NCI-H2081 treated with DMSO at 0.1 percent for 48 hours (cell line): ENCODE measurements at regions not wholly inside any gene's neighbourhood (a gene's known extent, or its start where the extent isn't known, plus 50 kb on each side); places are given as distances from the start of the nearest gene placed in this dataset.

Experiments
- DNase-seq: peaks from one replicate; lab custom pipeline; 2025; lab: John Stamatoyannopoulos, UW

- no peak for DNase-seq
Observed at GRCh38 chr14:65877624-65878023, 465.1 kb downstream of the FUT8 start.

GRCh38 chr14:65878586-65878985 is 466.1 kb downstream of the FUT8 start:
- DNase-seq = no peak

GRCh38 chr14:65879248-65880009 is 466.9 kb downstream of the FUT8 start:
- no peak for DNase-seq

GRCh38 chr14:65880507-65880906 is 468.0 kb downstream of the FUT8 start:
- DNase-seq = no peak

- no peak for DNase-seq
Observed at GRCh38 chr14:65881642-65882041, 469.1 kb downstream of the FUT8 start.

- no peak for DNase-seq
Observed at GRCh38 chr14:65888677-65889076, 476.1 kb downstream of the FUT8 start.

- no peak for DNase-seq
Observed at GRCh38 chr14:65892315-65892714, 479.8 kb downstream of the FUT8 start.

GRCh38 chr14:65900164-65900563 is 487.6 kb downstream of the FUT8 start:
- no peak for DNase-seq

GRCh38 chr14:65901595-65901994 is 489.1 kb downstream of the FUT8 start:
- DNase-seq = no peak

GRCh38 chr14:65904988-65905387 is 492.5 kb downstream of the FUT8 start:
- no peak for DNase-seq

GRCh38 chr14:65906344-65906743 is 493.8 kb downstream of the FUT8 start:
- DNase-seq = no peak

GRCh38 chr14:65906948-65907347 is 494.4 kb downstream of the FUT8 start:
- no peak for DNase-seq

- DNase-seq = no peak
Observed at GRCh38 chr14:65910108-65910786, 497.7 kb downstream of the FUT8 start.

- DNase-seq = no peak
Observed at GRCh38 chr14:65915125-65915524, 502.6 kb downstream of the FUT8 start.

GRCh38 chr14:65916055-65916454 is 503.5 kb downstream of the FUT8 start:
- DNase-seq = no peak

GRCh38 chr14:65920996-65921395 is 508.5 kb downstream of the FUT8 start:
- DNase-seq = no peak

GRCh38 chr14:65922142-65922541 is 509.6 kb downstream of the FUT8 start:
- DNase-seq = no peak

- no peak for DNase-seq
Observed at GRCh38 chr14:65926504-65926903, 514.0 kb downstream of the FUT8 start.

GRCh38 chr14:65926935-65927700 is 514.6 kb downstream of the FUT8 start:
- no peak for DNase-seq

GRCh38 chr14:65927931-65928356 is 515.4 kb downstream of the FUT8 start:
- DNase-seq = no peak

- DNase-seq = no peak
Observed at GRCh38 chr14:65928995-65929394, 516.5 kb downstream of the FUT8 start.

- no peak for DNase-seq
Observed at GRCh38 chr14:65933400-65934069, 521.0 kb downstream of the FUT8 start.
